Lower leg skin (tissue), 4 donors: ENCODE measurements at regions not wholly inside any gene's neighbourhood (a gene's known extent, or its start where the extent isn't known, plus 50 kb on each side); places are given as distances from the start of the nearest gene placed in this dataset.

ENCODE experiments used
- DNase-seq, 2 donors: peaks; one replicate each; pipeline ENCODE4 v3.0.0-alpha.2; 2019; ENCODE audit warnings: low spot score in 2 of 2
- H3K4me3 ChIP-seq: fragments of 200-600 bp; sonication (generic); 2 replicates; pipeline ENCODE4 v1.5.1; 2017; ENCODE audit warnings: mild to moderate bottlenecking, low read depth; ENCODE audit not compliant: poor library complexity, severe bottlenecking
- POLR2A ChIP-seq, 2 donors: fragments of 450-650 bp; IDR thresholded peaks; one replicate each; pipeline ENCODE4 v1.6.1; 2016 to 2017; ENCODE audit warnings: antibody characterized with exemption in 2 of 2, mild to moderate bottlenecking in 1 of 2, moderate library complexity in 1 of 2
- WGBS, 2 donors: methylation state at CpG; one replicate each; pipeline ENCODE4 v1.1.5; 2018; 5-methylcytosine and 5-hydroxymethylcytosine counted together
- intact Hi-C: fragments of 100-400 bp; cut with DNase I; formaldehyde crosslinking; loops from one replicate; pipeline ENCODE4 v1.15.0; 2023; ENCODE audit warnings: low total_unique reads
- TF ChIP-seq, protein P1 (sequence below), 3 donors: fragments of 450-650 bp; IDR thresholded peaks; one replicate each; pipeline ENCODE4 v1.5.1; 2016; ENCODE audit warnings: antibody characterized with exemption in 3 of 3, mild to moderate bottlenecking in 3 of 3, moderate library complexity in 2 of 3

DNA sequence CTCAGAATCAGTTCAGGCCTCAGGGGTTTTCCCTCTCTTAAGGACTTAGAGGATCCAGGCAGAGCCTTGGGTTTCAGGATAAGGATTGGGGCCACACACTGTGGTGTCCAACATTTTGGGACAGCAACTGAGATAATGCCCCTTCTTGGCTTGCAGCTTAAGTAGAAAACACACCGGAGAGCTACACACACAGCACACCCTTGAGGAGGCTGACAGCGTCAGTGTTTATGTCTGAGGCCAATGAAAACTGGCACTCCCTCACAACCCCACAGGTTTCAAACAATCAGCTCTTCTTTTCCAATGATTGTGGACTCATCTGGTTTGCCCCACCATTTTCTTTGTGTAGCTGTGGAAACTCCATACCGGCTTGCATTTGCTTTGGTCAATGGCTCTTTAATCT, 257.7 kb downstream of the CDCA7 start:
- 81 to 85% methylated on average over 3 of the region's 3 CpGs for WGBS, 2 donors
- intact Hi-C loops = no loop called here
- no peak for DNase-seq
- TF ChIP-seq, protein P1, sequence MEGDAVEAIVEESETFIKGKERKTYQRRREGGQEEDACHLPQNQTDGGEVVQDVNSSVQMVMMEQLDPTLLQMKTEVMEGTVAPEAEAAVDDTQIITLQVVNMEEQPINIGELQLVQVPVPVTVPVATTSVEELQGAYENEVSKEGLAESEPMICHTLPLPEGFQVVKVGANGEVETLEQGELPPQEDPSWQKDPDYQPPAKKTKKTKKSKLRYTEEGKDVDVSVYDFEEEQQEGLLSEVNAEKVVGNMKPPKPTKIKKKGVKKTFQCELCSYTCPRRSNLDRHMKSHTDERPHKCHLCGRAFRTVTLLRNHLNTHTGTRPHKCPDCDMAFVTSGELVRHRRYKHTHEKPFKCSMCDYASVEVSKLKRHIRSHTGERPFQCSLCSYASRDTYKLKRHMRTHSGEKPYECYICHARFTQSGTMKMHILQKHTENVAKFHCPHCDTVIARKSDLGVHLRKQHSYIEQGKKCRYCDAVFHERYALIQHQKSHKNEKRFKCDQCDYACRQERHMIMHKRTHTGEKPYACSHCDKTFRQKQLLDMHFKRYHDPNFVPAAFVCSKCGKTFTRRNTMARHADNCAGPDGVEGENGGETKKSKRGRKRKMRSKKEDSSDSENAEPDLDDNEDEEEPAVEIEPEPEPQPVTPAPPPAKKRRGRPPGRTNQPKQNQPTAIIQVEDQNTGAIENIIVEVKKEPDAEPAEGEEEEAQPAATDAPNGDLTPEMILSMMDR (IDR thresholded peaks at IDR 0.05) = no peak
- no peak for TF ChIP-seq POLR2A (IDR thresholded peaks at IDR 0.05)
- no peak overlapping the region for H3K4me3 ChIP-seq

DNA sequence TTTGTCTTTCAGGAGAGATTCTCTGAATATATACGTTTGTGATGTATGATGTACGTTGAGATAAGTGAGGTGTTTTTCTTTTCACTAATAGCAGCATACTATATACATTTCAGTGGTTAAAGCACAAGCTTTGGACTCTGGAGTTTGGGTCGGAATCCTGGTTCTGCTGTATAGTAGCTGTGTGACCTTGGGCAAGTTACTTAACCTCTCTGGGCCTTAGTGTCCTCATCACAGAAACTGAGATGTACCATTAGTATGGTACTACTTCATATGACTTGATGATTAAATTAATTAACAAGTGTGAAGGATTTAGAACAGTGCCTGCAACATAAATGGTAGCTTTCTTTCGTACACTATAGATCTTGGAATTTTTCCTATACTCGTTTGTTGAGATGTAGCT, 258.7 kb downstream of the CDCA7 start:
- no peak for DNase-seq
- intact Hi-C loops = no loop called here
- no peak overlapping the region for H3K4me3 ChIP-seq
- 69 to 79% methylated on average over 5 of the region's 5 CpGs for WGBS, 2 donors
- TF ChIP-seq POLR2A (IDR thresholded peaks at IDR 0.05) = no peak
- TF ChIP-seq, protein P1 (IDR thresholded peaks at IDR 0.05) = no peak

DNA sequence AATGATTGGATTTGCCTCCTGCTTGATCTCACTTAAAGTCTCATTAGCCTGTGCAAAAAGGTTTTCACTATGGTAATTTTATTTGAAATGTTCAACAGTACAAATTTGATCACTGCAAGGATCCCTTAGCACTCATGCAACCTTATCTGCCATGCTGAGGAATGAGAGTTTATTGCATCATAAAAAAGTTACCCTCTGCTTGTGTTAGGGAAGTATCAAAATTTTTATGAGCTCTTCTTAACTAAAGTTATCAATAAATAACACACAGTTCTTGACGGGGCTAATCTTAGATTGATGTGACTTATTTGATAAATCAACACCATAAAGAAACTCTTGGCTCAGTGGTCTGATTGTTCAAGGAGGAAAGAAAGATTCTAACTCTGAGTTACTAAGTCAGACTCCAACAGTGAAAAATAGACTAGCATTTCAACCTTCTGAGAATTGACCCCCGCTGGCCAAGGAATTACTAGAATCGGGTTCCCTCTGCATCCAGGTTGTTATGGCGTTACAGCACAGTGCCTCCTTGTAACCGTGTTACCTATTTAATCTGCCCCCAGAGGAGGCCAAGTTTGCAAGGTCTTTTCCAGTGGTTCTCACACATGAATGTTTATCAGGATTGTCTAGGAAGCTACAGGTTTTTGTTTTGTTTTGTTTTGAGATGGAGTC, 259.7 kb downstream of the CDCA7 start:
- H3K4me3 ChIP-seq = no peak overlapping the region
- 80% methylated on average over 5 of the region's 5 CpGs for WGBS, 2 donors
- intact Hi-C loops = no loop called here
- TF ChIP-seq POLR2A (IDR thresholded peaks at IDR 0.05) = no peak
- TF ChIP-seq, protein P1 (IDR thresholded peaks at IDR 0.05) = no peak
- DNase-seq = no peak

DNA sequence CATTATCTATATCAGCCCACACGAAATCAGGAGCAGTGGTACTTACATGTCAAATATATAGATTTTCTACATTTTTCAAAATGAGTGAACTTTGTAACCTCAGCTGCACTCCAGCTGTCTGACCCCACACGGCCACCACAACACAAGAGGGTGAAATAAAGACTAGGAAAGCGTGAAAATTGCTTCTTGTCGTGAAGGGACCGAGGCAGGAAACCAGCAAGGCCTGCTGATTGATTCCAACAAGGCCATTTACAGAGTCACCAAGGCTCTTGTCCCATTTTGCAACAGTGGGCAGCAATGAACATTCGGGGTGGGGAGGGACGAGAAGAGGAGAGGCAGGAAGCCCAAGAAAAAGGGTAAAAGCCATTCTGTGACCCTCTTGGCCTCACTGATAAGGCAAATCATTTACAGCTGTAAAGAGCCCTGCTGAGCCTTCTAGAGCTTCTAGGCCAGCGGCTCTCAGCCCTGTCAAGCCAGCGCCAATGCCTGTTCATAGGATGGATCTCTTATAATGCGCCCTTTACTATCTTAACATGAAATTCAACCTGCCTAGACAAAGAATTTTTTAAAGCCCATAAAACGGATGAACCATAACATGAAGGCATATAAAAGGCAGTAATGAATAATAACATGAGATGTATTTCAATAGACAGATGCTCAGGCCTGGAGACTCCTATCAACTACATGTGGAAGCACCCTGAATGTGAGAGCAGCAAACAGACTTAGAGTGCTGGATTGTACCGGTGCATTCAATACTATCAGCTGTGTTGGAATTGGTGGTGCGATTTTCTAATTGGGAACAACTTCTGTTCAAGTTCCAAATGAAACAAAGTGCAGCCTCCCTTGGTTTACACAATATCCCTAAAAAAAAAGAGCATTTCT, 269.0 kb downstream of the CDCA7 start:
- intact Hi-C loops = no loop called here
- no peak for TF ChIP-seq POLR2A (IDR thresholded peaks at IDR 0.05)
- TF ChIP-seq, protein P1 (IDR thresholded peaks at IDR 0.05) = no peak
- no peak for DNase-seq
- no peak overlapping the region for H3K4me3 ChIP-seq
- WGBS, 2 donors = 82 to 85% methylated on average over 13 of the region's 13 CpGs

DNA sequence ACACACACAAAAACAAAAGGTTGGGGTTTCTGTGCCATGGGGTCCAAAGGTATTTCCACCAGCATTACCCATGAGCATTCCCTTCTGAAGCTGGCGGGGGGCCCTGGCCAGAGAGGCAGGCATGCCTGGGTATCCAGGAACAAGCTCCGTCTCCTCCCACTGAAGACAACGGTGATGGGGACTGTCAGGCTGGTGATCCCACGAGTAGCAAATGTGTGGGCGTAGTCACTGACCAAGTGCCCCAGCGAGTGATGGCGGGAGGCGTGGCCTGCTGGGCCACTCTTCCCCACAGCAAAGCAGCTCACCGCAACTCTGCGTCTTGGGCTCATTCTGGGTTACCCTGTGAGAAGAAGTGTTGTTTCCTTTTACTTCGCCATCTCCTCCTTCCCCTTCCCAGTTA, 270.6 kb downstream of the CDCA7 start:
- no peak for TF ChIP-seq POLR2A (IDR thresholded peaks at IDR 0.05)
- TF ChIP-seq, protein P1 (IDR thresholded peaks at IDR 0.05) = no peak
- WGBS, 2 donors = 94 to 95% methylated on average over 11 of the region's 11 CpGs
- intact Hi-C loops = no loop called here
- no peak overlapping the region for H3K4me3 ChIP-seq
- DNase-seq = no peak
